ENCODE measurements at regions not wholly inside any gene's neighbourhood (a gene's known extent, or its start where the extent isn't known, plus 50 kb on each side); places are given as distances from the start of the nearest gene placed in this dataset.

DNA sequence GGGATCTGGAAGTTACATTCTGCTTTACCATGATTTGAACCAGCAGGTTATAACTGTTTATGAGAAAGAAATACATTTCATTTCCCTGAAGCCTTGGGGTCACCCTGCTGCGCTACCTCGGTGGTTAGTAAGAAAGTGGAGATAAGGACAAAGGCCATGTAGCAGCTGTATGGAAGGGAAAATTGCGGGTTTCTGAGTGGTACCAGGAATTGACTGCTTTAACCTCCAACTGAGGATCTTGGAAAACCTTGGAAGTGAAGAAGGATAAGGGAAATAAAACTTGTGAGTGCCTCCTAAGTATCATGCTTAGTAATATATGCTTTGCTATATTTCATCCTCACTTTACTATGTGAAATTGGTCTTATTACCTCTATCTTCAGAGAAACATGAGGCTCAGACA lies 76.1 kb upstream of the GAP43 start:
- no peak for DNase-seq

GRCh38 chr3:115548611-115549010 lies 74.7 kb upstream of the GAP43 start:
- DNase-seq, result no peak

GRCh38 chr3:115549071-115549470 lies 74.2 kb upstream of the GAP43 start:
- peak; percentile 54 for DNase-seq

DNA sequence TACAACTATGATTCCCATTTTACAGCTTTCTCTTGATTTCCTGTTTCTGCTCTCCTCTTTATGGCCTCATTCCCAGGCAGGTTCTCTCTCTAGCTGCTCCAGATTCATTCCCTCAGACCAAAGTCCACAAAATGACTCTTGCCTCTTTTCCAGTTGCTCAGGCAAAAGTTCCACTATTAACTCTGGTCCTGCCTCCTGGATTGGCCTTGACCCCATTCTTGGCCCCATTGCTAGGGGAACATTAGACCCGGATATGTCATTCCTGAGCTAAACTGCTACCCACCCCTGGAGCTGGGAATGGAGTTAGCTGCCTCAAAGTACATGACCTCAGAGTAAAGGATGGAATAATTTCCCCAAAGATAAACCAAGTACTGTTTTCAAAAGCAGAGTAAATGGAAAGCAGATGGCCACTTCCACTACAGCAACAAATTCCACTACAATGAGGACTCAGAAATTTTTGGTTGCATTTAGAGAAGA lies 73.0 kb upstream of the GAP43 start:
- peak; percentile 59 for DNase-seq

DNA sequence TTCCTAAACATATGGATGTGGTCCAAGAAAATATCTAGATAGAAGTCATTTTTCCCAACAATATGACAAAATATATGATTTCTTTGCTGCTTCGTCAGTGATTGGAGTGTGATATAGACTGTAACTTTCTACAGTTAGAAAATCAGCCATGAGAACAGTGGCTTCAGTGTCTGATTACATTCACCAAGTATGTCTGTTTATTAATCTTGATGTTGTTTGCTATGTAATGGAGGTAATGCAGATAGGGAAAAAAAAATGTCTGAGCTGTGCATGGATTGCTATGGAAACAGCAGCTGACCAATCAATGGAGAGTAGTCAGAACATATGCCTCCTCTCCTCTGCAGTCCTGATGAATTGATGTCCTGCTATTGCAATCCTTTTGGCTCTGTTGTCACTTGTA lies 72.3 kb upstream of the GAP43 start:
- no peak for DNase-seq

DNA sequence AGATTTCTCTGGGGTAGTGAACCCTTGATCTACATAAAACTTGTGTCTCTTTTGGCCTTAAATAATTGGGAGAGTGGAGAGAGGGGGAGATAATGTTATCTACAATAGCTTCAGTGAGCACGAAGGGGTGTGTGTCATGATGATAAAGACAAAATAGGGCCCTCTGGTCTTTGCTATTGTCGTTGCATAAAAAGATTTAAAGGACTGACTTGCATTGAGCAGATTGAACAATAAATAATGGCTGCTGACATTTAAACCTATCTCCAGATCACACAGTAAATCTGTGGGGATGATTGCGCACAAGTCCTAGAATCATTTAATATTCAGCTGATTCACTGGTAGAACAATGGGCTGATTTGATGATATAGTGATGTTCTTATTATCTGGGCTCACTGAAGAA lies 71.3 kb upstream of the GAP43 start:
- no peak for DNase-seq

- peak; percentile 34 for DNase-seq
These were observed 69.4 kb upstream of the GAP43 start for GRCh38 chr3:115553796-115554486.

DNA sequence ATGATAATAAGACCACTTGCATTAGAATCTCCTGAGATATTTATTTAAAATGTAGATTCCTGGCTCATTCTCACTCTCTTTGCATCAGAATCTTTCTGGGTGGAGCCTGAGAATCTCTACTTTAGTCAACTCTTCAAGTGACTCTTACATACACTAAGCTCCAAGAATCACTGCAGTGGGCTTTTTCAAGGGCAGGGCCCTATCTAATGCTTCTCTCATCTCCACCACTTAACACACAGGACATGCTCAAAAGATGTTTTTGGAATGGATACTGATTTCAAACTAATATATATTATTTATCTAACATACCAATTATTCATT lies 68.9 kb upstream of the GAP43 start:
- DNase-seq, result no peak

DNA sequence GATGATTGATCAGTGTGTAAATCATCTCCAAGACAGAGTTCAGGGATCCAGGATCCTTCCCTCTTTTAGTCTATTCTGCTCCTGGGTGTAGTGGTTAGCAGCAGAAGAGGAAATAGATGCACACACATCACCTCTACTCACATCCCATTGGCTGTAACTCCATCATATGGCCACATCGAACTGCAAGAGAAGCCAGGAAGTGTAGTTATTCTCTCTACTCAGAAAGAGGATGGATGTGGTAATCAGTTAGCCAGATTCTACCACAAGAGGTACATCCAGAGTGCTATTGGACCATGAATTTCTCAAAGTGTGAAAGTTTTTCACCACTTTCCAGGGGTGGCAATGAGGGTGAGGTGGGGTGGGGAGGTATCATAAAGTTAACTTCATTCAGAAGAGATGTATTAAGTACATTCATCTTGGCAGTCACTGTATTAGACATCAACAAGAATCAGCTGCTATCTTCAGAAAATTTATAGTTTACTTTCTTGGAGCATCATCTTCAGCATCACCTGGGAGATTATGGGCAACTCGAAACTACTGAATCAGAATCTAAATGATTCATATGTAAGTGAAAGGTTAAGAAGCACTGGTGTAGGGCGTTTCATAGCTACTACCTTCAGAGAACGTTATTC lies 60.6 kb upstream of the GAP43 start:
- no peak for DNase-seq

DNA sequence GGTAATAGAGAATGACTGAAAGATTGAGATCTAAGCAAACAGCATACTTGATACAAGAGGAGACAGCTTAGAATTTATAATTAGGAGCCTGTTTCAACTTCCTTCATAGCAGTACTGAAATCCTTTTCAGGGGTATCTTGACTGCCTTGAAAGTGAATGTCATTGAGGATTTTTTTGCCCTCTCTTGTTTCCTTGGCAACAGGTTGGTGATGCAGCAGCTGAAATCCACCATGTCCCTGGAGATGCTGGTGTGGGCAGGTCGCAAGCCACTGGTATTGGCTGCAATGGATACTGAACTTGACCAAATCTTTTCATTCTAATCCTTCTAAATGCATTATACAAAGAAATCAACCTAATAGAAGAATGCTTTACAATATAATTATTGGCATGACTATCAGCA lies 59.3 kb upstream of the GAP43 start:
- no peak for DNase-seq

GRCh38 chr3:115571413-115571812 lies 51.9 kb upstream of the GAP43 start:
- no peak for DNase-seq

Data from fibroblast of skin of right quadriceps (primary cell).